Ascending aorta (tissue), 2 donors: ENCODE measurements at regions not wholly inside any gene's neighbourhood (a gene's known extent, or its start where the extent isn't known, plus 50 kb on each side); places are given as distances from the start of the nearest gene placed in this dataset.

Experiments
- DNase-seq, 2 donors: peaks; one replicate each; pipeline ENCODE4 v3.0.0-alpha.2; 2019; ENCODE audit warnings: low spot score in 2 of 2
- H3K27ac ChIP-seq, 2 donors: fragments of 200-600 bp; sonication (generic); one replicate each; pipeline ENCODE4 v1.5.1; 2016 to 2017; ENCODE audit warnings: mild to moderate bottlenecking in 1 of 2
- H3K27me3 ChIP-seq: fragments of 200-600 bp; sonication (generic); one replicate; pipeline ENCODE4 v1.5.1; 2017
- H3K36me3 ChIP-seq, 2 donors: fragments of 200-600 bp; sonication (generic); one replicate each; pipeline ENCODE4 v1.5.1; 2016
- H3K4me1 ChIP-seq, 2 donors: fragments of 200-600 bp; sonication (generic); one replicate each; pipeline ENCODE4 v1.5.1; 2016 to 2017; ENCODE audit warnings: mild to moderate bottlenecking in 1 of 2
- H3K4me3 ChIP-seq, 2 donors: fragments of 200-600 bp; sonication (generic); one replicate each; pipeline ENCODE4 v1.5.1; 2016 to 2017; ENCODE audit warnings: mild to moderate bottlenecking in 1 of 2
- H3K9me3 ChIP-seq, 2 donors: fragments of 200-600 bp; sonication (generic); one replicate each; pipeline ENCODE4 v1.5.1; 2016
- intact Hi-C: fragments of 100-400 bp; cut with DNase I; formaldehyde crosslinking; loops from one replicate; pipeline ENCODE4 v1.15.1; 2023
- TF ChIP-seq, protein P1 (sequence below), 3 experiments: fragments of 200-600 bp in 2 of 3; fragments of 450-650 bp in 1 of 3; sonication (generic) in 2 of 3; IDR thresholded peaks; one replicate each; pipeline ENCODE4 v1.5.1; 2016 to 2019; ENCODE audit warnings: antibody characterized with exemption in 3 of 3, mild to moderate bottlenecking in 1 of 3, moderate library complexity in 1 of 3

DNA sequence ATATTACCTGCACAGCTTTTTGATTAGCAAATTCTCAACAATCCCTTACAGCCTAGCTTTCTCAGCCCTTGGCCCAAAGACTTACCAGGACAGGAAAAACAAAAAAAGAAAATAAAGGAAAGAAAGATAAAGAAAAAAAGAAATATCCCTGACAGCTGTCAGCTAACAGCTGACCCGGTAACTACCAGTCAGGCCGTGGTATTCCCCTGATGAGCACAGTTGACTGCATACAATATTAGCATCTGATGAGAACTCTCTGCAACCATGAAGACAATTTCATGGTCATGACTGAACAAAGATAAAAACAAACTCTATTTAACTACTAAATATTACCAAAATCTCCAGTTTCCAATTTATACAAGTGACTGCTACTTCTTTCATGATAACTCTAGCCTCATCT is 798.8 kb downstream of the PLA2G4A start:
- DNase-seq: no peak
- intact Hi-C loops: no loop called here
- H3K4me1 ChIP-seq: no peaks in the 10 kb centered on the region
- TF ChIP-seq, protein P1, sequence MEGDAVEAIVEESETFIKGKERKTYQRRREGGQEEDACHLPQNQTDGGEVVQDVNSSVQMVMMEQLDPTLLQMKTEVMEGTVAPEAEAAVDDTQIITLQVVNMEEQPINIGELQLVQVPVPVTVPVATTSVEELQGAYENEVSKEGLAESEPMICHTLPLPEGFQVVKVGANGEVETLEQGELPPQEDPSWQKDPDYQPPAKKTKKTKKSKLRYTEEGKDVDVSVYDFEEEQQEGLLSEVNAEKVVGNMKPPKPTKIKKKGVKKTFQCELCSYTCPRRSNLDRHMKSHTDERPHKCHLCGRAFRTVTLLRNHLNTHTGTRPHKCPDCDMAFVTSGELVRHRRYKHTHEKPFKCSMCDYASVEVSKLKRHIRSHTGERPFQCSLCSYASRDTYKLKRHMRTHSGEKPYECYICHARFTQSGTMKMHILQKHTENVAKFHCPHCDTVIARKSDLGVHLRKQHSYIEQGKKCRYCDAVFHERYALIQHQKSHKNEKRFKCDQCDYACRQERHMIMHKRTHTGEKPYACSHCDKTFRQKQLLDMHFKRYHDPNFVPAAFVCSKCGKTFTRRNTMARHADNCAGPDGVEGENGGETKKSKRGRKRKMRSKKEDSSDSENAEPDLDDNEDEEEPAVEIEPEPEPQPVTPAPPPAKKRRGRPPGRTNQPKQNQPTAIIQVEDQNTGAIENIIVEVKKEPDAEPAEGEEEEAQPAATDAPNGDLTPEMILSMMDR (IDR thresholded peaks at IDR 0.05): no peak
- no peak overlapping the region for H3K4me3 ChIP-seq
- H3K9me3 ChIP-seq: no peaks in the 10 kb centered on the region
- H3K27ac ChIP-seq: no peak overlapping the region
- H3K36me3 ChIP-seq: no peaks in the 10 kb centered on the region
- H3K27me3 ChIP-seq: no peaks in the 10 kb centered on the region

DNA sequence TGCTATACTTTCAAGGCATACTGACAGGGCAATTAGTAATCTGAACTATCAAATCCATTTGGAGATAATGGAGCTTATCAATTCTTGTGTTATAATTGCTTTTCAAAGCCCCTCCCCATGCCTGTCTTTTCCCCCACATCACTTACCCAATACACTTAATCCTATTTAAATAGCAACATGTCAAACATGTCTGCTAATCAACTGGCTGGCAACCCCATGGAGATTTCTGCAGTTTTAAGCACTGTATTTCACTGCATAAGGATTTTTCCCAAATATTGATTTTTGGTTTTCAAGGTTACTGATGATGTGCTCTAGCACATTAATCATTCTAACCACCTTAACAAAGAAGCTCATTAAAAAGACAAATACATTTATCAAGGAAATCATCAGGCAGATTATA is 800.3 kb downstream of the PLA2G4A start:
- no peak overlapping the region for H3K27ac ChIP-seq
- H3K4me3 ChIP-seq: no peak overlapping the region
- TF ChIP-seq, protein P1 (IDR thresholded peaks at IDR 0.05): no peak
- intact Hi-C loops: no loop called here
- H3K36me3 ChIP-seq: no peaks in the 10 kb centered on the region
- no peaks in the 10 kb centered on the region for H3K9me3 ChIP-seq
- no peaks in the 10 kb centered on the region for H3K27me3 ChIP-seq
- no peak for DNase-seq
- H3K4me1 ChIP-seq: no peaks in the 10 kb centered on the region

DNA sequence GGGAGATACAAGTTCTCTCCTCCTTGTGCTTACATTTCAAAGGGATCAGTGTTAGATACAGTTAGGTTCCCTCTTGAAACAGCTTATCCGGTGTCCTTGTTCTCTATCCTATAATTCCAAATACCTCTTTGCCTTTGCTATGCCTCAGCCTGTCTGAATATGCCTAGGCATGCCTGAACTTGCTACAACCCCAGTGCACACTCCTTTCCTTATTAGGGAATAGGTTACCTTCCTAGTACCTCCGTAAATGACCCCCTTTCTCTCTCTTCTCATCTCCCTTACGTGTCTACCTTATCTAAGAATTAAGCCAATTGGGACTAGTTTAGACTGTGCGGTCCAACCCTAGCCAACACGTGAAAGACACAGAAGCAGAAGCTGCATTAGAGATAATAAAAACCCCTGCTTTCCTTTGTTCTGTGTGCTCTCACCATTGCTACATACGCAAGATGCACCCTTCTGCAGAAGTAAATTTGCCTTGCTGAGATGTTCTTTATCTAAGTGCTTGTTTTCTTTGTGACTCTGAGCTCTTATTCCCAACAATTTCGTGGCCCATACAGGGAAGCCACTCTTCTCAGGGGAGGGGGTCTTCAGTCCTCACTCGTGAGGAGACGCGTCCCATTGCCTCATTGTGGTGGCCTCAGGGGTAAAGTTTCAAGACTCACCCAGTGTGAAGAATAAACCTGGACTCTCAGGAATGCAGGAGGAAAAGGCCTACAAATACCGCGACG is 802.1 kb downstream of the PLA2G4A start:
- H3K4me3 ChIP-seq: no peak overlapping the region
- no peaks in the 10 kb centered on the region for H3K4me1 ChIP-seq
- TF ChIP-seq, protein P1 (IDR thresholded peaks at IDR 0.05): no peak
- no peak overlapping the region for H3K27ac ChIP-seq
- no peak for DNase-seq
- H3K27me3 ChIP-seq: no peaks in the 10 kb centered on the region
- no peaks in the 10 kb centered on the region for H3K9me3 ChIP-seq
- intact Hi-C loops: no loop called here
- H3K36me3 ChIP-seq: no peaks in the 10 kb centered on the region

DNA sequence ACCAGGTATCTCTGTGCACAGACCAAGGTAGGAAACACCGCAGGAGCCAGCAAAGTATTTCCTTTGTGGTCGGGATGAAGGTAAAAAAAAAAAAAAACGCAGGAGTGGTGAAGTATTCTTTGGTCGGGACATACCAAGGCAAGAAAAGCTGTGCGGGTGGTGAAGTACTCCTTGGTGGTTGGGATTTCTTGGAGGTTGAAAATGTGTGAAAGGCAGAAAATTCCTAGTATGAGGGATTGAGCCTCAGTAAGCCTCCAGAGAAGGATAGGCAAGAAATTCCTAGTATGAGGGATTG is 802.6 kb downstream of the PLA2G4A start:
- H3K4me3 ChIP-seq: no peak overlapping the region
- no peaks in the 10 kb centered on the region for H3K36me3 ChIP-seq
- TF ChIP-seq, protein P1 (IDR thresholded peaks at IDR 0.05): no peak
- H3K4me1 ChIP-seq: no peaks in the 10 kb centered on the region
- no peaks in the 10 kb centered on the region for H3K27me3 ChIP-seq
- no peak overlapping the region for H3K27ac ChIP-seq
- H3K9me3 ChIP-seq: no peaks in the 10 kb centered on the region
- intact Hi-C loops: no loop called here
- DNase-seq: no peak

DNA sequence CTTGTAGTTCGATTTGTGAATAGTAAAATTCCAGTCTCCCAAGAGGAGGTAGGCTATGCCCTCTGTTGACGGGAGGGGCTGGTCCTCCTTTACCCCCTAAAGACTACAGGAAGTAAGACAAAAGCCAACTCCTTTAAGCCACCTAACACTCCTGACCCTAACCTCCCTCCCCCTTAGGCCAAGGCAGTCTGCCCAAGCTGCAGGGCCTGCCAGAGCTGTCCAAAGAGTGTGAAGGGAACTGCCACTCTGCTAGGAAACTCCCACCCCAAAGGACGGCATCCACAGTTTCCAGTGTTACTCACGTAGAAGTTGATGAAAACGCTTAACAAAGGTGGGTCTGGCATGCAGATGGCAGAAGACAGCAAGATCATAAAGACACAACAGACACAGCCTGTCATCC is 803.2 kb downstream of the PLA2G4A start:
- Histone ChIP-seq H3K36me3 (no peaks in the 10 kb centered on the region), H3K4me3 (no peak overlapping the region), H3K27me3 (no peaks in the 10 kb centered on the region), H3K9me3 (no peaks in the 10 kb centered on the region), H3K27ac (no peak overlapping the region), H3K4me1 (no peaks in the 10 kb centered on the region)
- TF ChIP-seq, protein P1 (IDR thresholded peaks at IDR 0.05): no peak
- DNase-seq: no peak
- intact Hi-C loops: no loop called here

DNA sequence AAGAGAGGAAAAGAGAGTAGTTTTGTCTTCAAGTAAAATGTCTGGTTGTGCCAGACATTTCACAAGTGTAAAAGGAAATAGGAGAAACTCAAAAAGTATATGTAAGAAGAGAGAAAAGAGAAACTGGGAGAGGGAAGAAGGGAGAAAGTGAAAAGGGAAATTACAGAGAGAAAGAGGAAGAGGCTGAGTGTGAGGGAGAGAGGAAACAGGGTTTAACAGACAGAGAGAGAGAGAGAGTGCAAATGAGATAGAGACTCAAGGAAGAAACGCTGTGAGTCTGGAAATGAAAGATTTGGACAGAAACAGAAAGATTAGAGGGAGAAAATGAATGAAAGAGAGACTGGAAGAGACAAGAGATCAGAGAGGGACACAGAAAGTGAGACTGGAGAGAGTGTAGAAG is 806.2 kb downstream of the PLA2G4A start:
- TF ChIP-seq, protein P1 (IDR thresholded peaks at IDR 0.05): no peak
- no peaks in the 10 kb centered on the region for H3K4me1 ChIP-seq
- H3K9me3 ChIP-seq: no peaks in the 10 kb centered on the region
- no peaks in the 10 kb centered on the region for H3K27me3 ChIP-seq
- no peak for DNase-seq
- H3K27ac ChIP-seq: no peak overlapping the region
- H3K4me3 ChIP-seq: no peak overlapping the region
- intact Hi-C loops: no loop called here
- H3K36me3 ChIP-seq: no peaks in the 10 kb centered on the region
